Uterus (tissue), 3 donors: ENCODE measurements at regions not wholly inside any gene's neighbourhood (a gene's known extent, or its start where the extent isn't known, plus 50 kb on each side); places are given as distances from the start of the nearest gene placed in this dataset.
"Not testable (repeated sequence)": the region's sequence is repeated elsewhere in the genome, so short reads cannot be mapped to it uniquely, and the experiment has no call there.

Experiments
- DNase-seq, 2 donors: peaks; one replicate each; pipeline ENCODE4 v3.0.0-alpha.2; 2019 to 2020
- H3K27ac ChIP-seq, 2 donors: fragments of 200-600 bp; sonication (generic); 1 replicate in 1 of 2; 2 replicates in 1 of 2; pipeline ENCODE4 v1.5.1; 2016 to 2018
- H3K27me3 ChIP-seq, 2 donors: fragments of 200-600 bp; sonication (generic); one replicate each; pipeline ENCODE4 v1.5.1; 2018 to 2019; ENCODE audit warnings: control low read depth in 1 of 2
- H3K36me3 ChIP-seq, 2 donors: fragments of 200-600 bp; sonication (generic); one replicate each; pipeline ENCODE4 v1.5.1; 2019; ENCODE audit warnings: control low read depth in 1 of 2
- H3K4me1 ChIP-seq, 2 donors: fragments of 200-600 bp; sonication (generic); one replicate each; pipeline ENCODE4 v1.5.1; 2018 to 2019; ENCODE audit warnings: control low read depth in 1 of 2
- H3K4me3 ChIP-seq, 2 donors: fragments of 200-600 bp; sonication (generic); 1 replicate in 1 of 2; 2 replicates in 1 of 2; pipeline ENCODE4 v1.5.1; 2018 to 2019; ENCODE audit warnings: mild to moderate bottlenecking in 1 of 2
- H3K9me3 ChIP-seq, 2 donors: fragments of 200-600 bp; sonication (generic); one replicate each; pipeline ENCODE4 v1.5.1; 2019; ENCODE audit warnings: control low read depth in 1 of 2
- CTCF ChIP-seq, 4 experiments: fragments of 200-600 bp in 2 of 4; fragments of 450-650 bp in 2 of 4; sonication (generic) in 2 of 4; IDR thresholded peaks; one replicate each; pipeline ENCODE4 v1.5.1; 2016 to 2019; ENCODE audit warnings: antibody characterized with exemption in 4 of 4, mild to moderate bottlenecking in 2 of 4, moderate library complexity in 1 of 4
- POLR2A ChIP-seq, 2 donors: fragments of 450-650 bp; IDR thresholded peaks; one replicate each; pipeline ENCODE4 v1.6.1; 2016; ENCODE audit warnings: antibody characterized with exemption in 2 of 2, mild to moderate bottlenecking in 1 of 2, moderate library complexity in 1 of 2
- intact Hi-C: fragments of 100-400 bp; cut with DNase I; formaldehyde crosslinking; loops from one replicate; pipeline ENCODE4 v1.15.1; 2023; ENCODE audit warnings: low total_unique reads
- donor health status: DM: yes; HTN: yes; CAD: no.

DNA sequence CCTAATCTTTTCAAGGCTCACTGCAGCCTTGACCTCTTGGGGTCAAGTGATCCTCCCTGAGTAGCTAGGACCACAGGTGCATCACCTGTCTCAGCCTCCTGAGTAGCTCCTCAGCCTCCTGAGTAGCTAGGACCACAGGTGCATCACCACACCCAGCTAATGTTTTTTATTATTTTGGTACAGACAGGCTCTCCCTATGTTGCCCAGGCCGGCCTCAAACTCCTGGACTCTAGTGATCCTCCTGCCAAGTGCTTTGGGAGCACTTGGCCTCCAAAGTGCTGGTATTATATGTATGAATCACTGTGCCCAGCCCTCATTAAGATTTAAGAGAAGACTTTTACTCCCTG is 58.5 kb upstream of the S1PR1 start:
- TF ChIP-seq CTCF (IDR thresholded peaks at IDR 0.05) (no peak), POLR2A (IDR thresholded peaks at IDR 0.05) (no peak)
- H3K9me3 ChIP-seq, result no peaks in the 10 kb centered on the region
- H3K4me1 ChIP-seq, result no peaks in the 10 kb centered on the region
- H3K27me3 ChIP-seq, result no peaks in the 10 kb centered on the region
- DNase-seq, result no peak
- H3K27ac ChIP-seq, result no peak overlapping the region
- intact Hi-C loops, result no loop called here
- no peak overlapping the region for H3K4me3 ChIP-seq
- H3K36me3 ChIP-seq, result no peaks in the 10 kb centered on the region

GRCh38 chr1:101175886-101176285 is 60.9 kb upstream of the S1PR1 start:
- H3K27me3 ChIP-seq, result no peaks in the 10 kb centered on the region
- H3K36me3 ChIP-seq, result no peaks in the 10 kb centered on the region
- H3K4me3 ChIP-seq, result no peak overlapping the region
- intact Hi-C loops, result no loop called here
- no peak for TF ChIP-seq CTCF (IDR thresholded peaks at IDR 0.05)
- TF ChIP-seq POLR2A (IDR thresholded peaks at IDR 0.05), result no peak
- H3K4me1 ChIP-seq, result no peaks in the 10 kb centered on the region
- peak overlapping the region in 1 of 2 donors; percentile 45 for H3K27ac ChIP-seq
- DNase-seq, result no peak
- no peaks in the 10 kb centered on the region for H3K9me3 ChIP-seq

DNA sequence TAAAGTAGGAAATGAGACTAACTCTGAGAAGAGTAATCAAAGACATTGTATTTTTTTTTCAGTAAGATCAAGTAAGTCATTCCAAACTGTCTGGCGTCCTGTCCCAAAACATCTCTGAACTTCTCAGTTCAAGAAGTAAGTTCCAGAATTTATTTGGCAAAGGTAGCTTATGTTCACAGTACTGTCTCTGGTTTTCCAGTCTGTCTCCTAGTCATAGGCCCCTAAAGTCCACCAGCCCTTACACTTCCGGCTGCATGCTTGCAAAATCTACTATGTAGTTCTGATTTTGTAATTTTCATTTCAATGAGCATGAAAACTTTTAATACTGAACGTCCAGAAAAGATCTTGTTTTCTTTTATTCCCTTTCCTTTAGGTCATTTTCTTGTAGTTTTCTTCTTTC is 61.4 kb upstream of the S1PR1 start:
- no peak for DNase-seq
- no peak for TF ChIP-seq CTCF (IDR thresholded peaks at IDR 0.05)
- TF ChIP-seq POLR2A (IDR thresholded peaks at IDR 0.05), result no peak
- intact Hi-C loops, result no loop called here
- no peaks in the 10 kb centered on the region for H3K9me3 ChIP-seq
- no peaks in the 10 kb centered on the region for H3K36me3 ChIP-seq
- H3K27me3 ChIP-seq, result no peaks in the 10 kb centered on the region
- H3K4me3 ChIP-seq, result no peak overlapping the region
- H3K4me1 ChIP-seq, result no peaks in the 10 kb centered on the region
- H3K27ac ChIP-seq, result peak overlapping the region in 1 of 2 donors; percentile 45

- no peak overlapping the region for H3K27ac ChIP-seq
- no peak overlapping the region for H3K4me3 ChIP-seq
- no peaks in the 10 kb centered on the region for H3K27me3 ChIP-seq
- no peaks in the 10 kb centered on the region for H3K4me1 ChIP-seq
- H3K36me3 ChIP-seq, result no peaks in the 10 kb centered on the region
- no peak for DNase-seq
- TF ChIP-seq POLR2A (IDR thresholded peaks at IDR 0.05), result no peak
- TF ChIP-seq CTCF (IDR thresholded peaks at IDR 0.05), result no peak
- no peaks in the 10 kb centered on the region for H3K9me3 ChIP-seq
- intact Hi-C loops, result no loop called here
These were observed 62.1 kb upstream of the S1PR1 start for GRCh38 chr1:101174722-101175121.

DNA sequence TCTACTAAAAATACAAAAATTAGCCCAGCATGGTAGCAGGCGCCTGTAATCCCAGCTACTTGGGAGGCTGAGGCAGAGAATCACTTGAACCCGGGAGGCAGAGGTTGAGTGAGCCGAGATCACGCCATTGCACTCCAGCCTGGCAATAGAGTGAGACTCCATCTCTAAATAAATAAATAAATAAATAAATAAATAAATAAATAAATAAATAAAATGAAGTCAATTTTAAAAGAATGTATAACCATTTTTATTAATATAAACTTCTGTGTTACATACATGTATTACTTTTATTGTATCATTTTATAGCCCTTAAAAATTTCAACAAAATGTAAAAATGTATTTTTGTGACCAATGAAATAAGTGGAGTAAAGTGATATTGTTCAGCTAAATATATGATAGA is 62.5 kb upstream of the S1PR1 start:
- H3K36me3 ChIP-seq, intact Hi-C loops, H3K4me1 ChIP-seq, H3K27me3 ChIP-seq, H3K27ac ChIP-seq, DNase-seq, H3K9me3 ChIP-seq, H3K4me3 ChIP-seq: not testable (repeated sequence)

GRCh38 chr1:101170506-101171050 is 66.2 kb upstream of the S1PR1 start:
- Histone ChIP-seq H3K9me3 (no peaks in the 10 kb centered on the region), H3K27me3 (no peaks in the 10 kb centered on the region), H3K36me3 (no peaks in the 10 kb centered on the region), H3K4me1 (no peaks in the 10 kb centered on the region), H3K4me3 (no peak overlapping the region), H3K27ac (no peak overlapping the region)
- intact Hi-C loops, result no loop called here
- TF ChIP-seq POLR2A (IDR thresholded peaks at IDR 0.05), result no peak
- no peak for TF ChIP-seq CTCF (IDR thresholded peaks at IDR 0.05)
- no peak for DNase-seq
